Erythroblast (primary cell): ENCODE measurements at regions not wholly inside any gene's neighbourhood (a gene's known extent, or its start where the extent isn't known, plus 50 kb on each side); places are given as distances from the start of the nearest gene placed in this dataset.

Source experiments
- DNase-seq, 2 experiments: peaks; one replicate each; lab custom pipeline; 2025; lab: John Stamatoyannopoulos, UW
- GATA1 ChIP-seq: IDR thresholded peaks from 2 replicates; pipeline ENCODE4 v1.6.1; 2011; ENCODE audit warnings: low read depth, mild to moderate bottlenecking, control low read depth, low read length, moderate library complexity
- POLR2A ChIP-seq: IDR thresholded peaks from 2 replicates; pipeline ENCODE4 v1.6.1; 2011; ENCODE audit warnings: mild to moderate bottlenecking, low read length

- TF ChIP-seq POLR2A: no peak
- no peak for TF ChIP-seq GATA1
Measured at GRCh38 chr9:38159599-38159998, 90.6 kb upstream of the SHB start.

GRCh38 chr9:38158628-38159027 lies 89.6 kb upstream of the SHB start:
- no peak for TF ChIP-seq GATA1
- TF ChIP-seq POLR2A: no peak
- no peak for DNase-seq

More at GRCh38 chr9:38159599-38159998, 90.6 kb upstream of the SHB start:
- no peak for DNase-seq

GRCh38 chr9:38157711-38158110 lies 88.7 kb upstream of the SHB start:
- TF ChIP-seq POLR2A (no peak), GATA1 (no peak)
- DNase-seq: no peak

GRCh38 chr9:38154501-38155421 lies 85.7 kb upstream of the SHB start:
- no peak for TF ChIP-seq GATA1
- no peak for TF ChIP-seq POLR2A
- DNase-seq: no peak

- no peak for DNase-seq
- TF ChIP-seq POLR2A (no peak), GATA1 (no peak)
Measured at GRCh38 chr9:38153910-38154291, 84.9 kb upstream of the SHB start.

GRCh38 chr9:38153152-38153909 lies 84.3 kb upstream of the SHB start:
- no peak for DNase-seq
- TF ChIP-seq POLR2A (no peak), GATA1 (no peak)

GRCh38 chr9:38149647-38150046 lies 80.6 kb upstream of the SHB start:
- DNase-seq: no peak
- no peak for TF ChIP-seq POLR2A
- TF ChIP-seq GATA1: no peak

GRCh38 chr9:38146844-38147243 lies 77.8 kb upstream of the SHB start:
- no peak for DNase-seq
- TF ChIP-seq GATA1 (no peak), POLR2A (no peak)

GRCh38 chr9:38145526-38146053 lies 76.6 kb upstream of the SHB start:
- TF ChIP-seq POLR2A: no peak
- TF ChIP-seq GATA1: no peak
- no peak for DNase-seq

GRCh38 chr9:38144421-38144820 lies 75.4 kb upstream of the SHB start:
- DNase-seq: no peak

GRCh38 chr9:38141746-38142591 lies 72.9 kb upstream of the SHB start:
- no peak for DNase-seq
- TF ChIP-seq GATA1: no peak
- no peak for TF ChIP-seq POLR2A

More at GRCh38 chr9:38144421-38144820, 75.4 kb upstream of the SHB start:
- TF ChIP-seq GATA1: no peak
- TF ChIP-seq POLR2A: no peak

- no peak for TF ChIP-seq POLR2A
- no peak for TF ChIP-seq GATA1
- DNase-seq: no peak
Measured at GRCh38 chr9:38138276-38138675, 69.2 kb upstream of the SHB start.

GRCh38 chr9:38137342-38137741 lies 68.3 kb upstream of the SHB start:
- no peak for DNase-seq
- TF ChIP-seq GATA1 (no peak), POLR2A (no peak)

- TF ChIP-seq GATA1: no peak
- no peak for TF ChIP-seq POLR2A
- DNase-seq: no peak
Measured at GRCh38 chr9:38136386-38136785, 67.4 kb upstream of the SHB start.
